HG02763 (cell line): ENCODE measurements at regions not wholly inside any gene's neighbourhood (a gene's known extent, or its start where the extent isn't known, plus 50 kb on each side); places are given as distances from the start of the nearest gene placed in this dataset.

Source experiments
- ATAC-seq: cut with Tn5 transposase; IDR thresholded peaks from one replicate; pipeline ENCODE4 v1.9.1; 2021; ENCODE audit warnings: mild to moderate bottlenecking, moderate library complexity; ENCODE audit not compliant: unreplicated experiment

DNA sequence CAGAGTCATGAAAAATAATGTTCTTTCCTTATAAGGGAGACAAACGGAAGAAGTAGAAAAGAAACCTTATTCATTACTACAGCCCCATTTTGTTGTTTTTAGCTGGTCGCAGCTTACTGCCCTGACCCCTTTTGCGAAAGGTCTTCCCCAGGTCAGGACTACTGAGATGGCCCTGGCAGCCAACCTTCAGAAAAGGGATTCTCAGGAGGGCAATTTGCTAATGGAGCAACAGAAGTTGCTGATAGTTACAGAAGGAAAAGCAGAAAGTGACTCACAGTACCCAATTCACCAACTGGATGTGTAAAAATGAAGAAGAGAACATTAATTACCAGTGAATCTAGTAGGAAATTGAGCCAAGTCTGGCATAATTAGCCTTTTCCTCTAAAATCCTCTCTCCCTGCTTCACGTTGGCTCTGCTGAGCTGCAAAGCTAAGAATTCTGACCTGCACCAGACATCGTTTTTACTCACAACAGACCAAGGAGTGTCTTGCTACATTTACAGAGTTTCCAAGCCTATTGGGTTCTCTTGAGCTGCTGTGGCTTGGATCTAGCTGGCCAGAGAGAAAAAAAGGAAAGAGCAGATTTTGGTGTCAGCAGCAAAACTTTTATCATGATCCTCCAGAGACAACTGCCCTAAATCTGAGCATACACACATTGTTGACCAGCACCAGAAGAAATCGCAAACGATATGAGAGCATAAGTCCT is 499.9 kb upstream of the FZD8 start:
- ATAC-seq = no peak

DNA sequence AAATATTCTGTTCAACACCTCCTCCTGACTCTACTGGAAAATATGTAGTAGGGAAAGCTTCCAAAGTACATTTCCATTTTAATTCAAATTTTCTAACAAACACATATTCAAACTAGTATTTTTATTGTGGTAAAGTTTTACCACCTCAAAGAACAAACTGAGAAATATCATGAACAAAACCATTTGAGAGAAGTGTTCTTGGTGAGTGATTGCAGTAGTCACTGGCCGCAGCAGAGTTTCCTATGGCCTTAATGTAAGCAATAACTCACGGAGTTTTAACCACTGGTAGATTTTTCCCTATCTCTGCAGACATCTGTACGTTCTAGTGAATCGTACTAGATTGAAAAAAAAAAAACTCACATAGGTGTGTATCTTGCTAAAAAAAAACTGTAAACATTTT is 487.0 kb upstream of the FZD8 start:
- no peak for ATAC-seq

DNA sequence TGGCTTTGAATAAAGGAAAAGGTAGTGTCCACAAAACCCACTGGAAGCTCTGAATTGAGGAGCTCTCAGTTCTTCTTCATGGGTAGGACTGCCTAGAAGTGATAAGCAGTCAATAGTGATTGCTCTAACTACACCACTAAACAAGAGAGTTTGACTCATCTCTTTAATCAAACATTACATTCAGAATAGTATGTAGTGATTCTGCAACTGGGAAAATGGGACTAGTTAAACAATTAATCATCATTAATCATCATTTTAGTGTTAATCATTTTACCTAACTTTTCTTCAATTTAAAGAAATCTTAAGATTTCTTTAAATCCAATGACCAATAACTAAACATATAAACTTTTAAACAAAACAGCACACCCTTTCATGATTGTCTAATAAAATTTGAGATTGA is 484.0 kb upstream of the FZD8 start:
- ATAC-seq = no peak

DNA sequence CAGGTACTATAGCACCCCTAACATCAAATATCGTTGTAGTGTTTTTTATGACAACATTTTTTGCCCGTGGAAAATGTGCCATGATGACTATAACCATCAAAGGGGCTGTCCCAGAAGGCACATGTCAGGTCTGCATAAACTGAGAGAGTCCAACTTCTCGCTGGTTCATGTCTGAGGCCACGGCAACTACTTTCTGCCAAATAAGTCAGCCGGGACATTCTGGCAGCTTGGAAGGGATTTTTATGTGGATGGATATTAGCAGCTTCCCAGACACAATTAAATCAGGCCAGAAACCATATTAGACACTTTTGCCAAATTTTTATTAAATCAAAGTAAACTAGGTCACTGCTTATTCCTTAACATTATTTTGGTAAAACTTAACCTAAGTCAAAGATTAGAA is 477.4 kb upstream of the FZD8 start:
- no peak for ATAC-seq

DNA sequence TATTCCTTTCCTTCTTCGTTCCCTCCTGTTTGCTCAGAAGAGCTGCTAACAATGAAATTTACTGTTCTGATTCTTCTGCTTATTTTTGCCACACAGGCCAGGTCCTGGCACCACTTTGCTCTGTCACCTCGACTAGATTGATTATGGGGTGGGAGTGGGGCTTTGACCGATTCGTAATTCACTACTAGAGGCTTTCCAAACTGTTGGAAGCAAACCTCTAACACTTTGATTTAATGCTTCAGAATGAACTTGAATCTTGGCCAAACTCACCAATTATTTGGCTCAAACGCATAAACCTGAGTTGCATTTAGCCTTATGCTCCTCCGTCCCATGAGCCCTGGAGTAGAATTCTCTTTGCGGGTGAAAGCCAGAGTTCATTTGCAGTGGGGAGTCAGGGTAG is 476.2 kb upstream of the FZD8 start:
- no peak for ATAC-seq

DNA sequence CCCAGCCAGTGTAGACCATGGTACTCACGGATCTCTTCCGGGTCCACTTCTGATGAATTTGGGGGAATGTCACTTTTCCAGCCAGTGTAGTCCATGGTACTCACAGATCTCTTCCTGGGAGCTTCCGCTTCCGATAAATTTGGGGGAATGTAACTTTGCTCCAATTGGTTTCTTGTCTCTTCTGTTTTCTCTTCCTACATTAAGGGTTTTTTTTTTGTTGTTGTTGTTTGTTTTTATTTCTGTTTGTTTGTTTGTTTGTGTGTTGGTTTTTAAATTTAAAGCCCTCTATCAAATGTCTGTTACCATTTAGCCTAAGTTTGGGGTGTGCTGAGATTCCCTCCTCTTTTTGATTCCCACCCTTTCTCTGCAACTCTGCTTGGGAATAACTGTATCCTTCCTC is 475.8 kb upstream of the FZD8 start:
- no peak for ATAC-seq

DNA sequence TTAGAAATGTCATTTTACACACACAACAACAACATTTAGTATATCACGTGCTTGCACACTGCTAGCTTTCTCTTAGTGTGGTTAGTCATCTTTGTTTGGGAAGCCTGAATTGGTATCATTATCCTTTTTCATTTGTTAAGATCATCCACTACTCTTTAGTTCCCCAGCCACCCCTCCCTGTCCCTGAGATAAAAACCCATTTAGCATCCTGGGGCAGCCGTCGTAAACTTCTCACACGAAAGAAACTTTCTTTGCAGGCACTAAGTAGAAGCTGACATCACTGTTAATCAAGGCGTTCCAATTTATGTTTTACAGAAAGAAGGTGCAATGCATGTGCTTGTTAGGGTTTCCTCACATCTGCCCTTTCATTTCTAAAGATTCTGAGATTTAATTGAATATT is 475.1 kb upstream of the FZD8 start:
- ATAC-seq = no peak

DNA sequence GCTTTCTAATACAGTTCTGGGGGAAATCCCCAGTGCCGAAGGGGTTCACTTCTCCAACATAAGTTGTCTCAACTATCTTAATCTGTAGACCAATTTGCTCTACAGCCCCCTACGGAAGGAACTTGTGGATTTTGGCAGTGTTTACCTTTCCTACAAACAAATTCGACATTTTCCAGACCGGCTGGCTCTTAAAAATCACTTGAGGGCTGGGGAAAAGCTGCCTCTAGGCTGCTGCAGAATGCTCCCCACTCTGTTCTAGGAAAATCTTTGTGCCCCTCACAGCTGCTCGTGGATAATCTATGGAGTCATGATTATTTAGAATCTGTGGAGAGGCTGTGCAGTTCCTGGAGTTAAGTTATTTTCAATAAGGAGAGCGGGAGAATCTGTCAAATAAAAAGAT is 474.6 kb upstream of the FZD8 start:
- ATAC-seq = no peak

DNA sequence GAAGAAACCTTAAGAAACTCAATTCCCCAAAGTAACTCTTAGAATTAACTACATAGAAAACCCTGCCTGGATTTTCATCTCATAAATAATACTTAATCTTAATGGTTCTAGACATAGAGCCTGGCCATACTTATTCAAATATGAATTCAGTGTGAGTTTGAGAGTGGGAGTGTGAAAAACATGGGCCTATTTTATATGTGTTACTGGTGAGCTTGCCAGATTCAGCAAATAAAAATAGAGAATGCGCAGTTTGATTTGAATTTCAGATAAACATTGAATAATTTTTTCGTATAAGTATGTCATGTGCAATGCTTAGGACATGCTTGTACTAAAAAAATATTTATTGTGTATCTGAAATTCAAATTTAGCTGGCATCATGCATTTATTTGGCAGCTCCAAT is 473.9 kb upstream of the FZD8 start:
- no peak for ATAC-seq

DNA sequence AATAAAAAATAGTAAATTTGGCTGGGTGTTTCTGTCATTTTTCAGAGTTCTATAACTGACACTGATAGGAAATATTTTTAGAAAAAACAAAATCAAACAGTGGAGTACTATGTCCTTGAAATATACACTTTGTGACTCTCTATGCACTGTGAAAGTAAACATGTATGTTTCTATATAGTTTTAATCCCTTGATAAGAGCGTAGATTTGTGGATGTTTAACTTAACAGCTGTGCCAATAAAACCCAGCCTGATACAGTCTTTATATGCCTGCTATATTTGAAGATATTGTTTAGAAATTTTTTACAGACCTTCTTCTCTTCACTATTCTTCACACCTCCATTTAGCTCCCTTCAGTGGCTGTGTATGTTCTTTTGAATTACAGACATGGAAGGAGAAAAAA is 473.3 kb upstream of the FZD8 start:
- no peak for ATAC-seq

DNA sequence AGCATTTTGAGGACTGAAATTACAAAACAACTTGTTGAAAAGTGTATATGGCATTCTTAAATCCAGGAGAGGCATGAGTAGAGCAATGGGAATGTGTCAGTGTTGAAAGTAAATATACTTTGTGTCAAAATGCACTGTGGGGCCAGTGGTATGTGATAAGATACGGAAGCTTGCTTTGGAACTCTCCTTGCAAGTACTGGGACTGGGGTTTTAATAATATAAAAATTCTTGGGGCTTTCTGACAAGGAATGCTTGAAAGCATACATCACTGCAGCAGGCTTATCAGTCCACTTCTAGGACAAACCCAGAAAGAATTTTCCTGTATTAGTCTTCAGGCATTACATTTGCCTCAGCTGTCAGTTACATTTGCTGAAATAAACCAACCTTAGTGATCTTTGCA is 472.8 kb upstream of the FZD8 start:
- ATAC-seq = no peak

DNA sequence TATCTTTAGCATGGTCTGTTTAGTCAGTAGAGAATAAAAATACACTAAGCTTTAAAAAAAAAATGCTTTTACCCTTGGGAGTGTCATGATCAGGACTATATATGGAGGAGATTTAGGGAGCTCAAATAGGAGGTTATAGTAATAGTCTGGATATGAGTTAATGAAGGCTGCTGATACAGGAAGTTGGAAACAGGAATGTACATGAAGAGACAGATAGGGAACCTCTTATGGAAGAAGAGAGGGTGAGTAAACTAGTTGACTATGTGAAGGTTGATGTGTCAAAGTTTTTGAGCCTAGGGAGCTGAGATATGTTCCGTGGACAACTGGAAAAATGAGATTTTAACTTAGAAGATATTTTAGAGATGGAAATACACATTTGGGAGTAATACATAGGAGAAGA is 472.0 kb upstream of the FZD8 start:
- ATAC-seq = no peak

DNA sequence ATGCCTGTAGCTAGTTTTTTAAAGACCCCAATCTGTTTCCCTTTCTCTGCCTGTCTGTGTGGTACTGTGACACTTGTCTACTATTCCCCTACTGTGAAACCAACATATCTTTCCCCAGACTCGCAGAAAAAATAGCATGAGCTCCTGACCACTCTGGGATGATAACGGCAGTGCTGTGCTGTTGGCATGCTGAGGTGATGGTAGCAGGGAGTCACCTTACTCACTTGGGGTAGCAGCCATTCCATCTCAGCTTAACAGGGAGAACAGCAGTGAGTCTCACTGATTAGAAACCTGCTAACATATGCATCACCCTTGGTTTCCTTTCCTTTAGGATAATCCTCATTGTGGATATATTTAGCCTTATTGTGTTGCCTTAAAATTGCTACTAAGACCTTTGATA is 469.6 kb upstream of the FZD8 start:
- no peak for ATAC-seq

DNA sequence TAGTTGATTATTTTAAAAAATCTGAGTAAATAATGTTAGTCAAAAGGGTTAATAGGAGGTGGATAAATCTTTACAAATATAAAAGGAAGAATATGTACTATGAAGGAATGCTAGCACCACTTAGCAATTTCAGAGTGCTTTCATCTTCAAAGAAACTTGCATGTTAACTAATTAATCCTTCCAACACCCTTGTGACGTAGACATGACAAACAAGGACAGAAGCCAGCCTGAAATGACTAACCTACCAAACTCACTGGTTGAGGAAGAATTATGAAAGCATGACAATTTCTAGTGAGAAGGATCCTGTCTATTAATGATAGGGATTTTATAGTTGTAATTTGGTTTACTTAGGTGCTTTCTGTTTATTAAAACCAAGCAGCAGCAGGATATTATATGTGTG is 468.0 kb upstream of the FZD8 start:
- ATAC-seq = no peak

DNA sequence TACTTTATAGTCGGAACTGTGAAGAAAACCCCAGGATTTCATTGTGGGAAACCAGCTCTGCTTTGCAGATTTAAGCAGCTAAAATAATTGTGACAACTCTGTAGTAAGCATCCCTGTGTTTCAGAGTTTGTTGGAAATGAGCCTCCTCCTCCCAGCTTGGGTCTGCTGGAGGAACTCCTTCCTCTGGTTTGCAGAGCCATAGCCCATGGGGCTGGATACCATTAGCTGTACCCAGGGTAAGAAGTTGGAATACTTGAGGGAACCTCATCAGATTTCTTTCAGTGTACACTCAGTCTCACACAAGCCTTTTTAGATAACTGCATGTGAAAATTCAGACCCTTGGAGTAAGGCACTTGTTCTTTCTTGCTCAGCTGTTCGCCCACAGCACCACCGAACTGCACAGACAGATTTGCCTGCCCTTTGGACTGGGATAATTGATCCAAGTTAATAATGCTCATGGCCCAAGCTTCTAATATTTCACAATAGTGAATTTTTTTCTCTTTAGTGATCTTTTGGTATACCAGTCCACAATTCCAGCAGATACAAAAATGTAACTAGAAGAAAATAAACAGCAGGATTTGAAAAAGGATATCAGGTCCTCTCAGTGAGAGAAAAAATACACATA is 467.4 kb upstream of the FZD8 start:
- ATAC-seq = no peak

DNA sequence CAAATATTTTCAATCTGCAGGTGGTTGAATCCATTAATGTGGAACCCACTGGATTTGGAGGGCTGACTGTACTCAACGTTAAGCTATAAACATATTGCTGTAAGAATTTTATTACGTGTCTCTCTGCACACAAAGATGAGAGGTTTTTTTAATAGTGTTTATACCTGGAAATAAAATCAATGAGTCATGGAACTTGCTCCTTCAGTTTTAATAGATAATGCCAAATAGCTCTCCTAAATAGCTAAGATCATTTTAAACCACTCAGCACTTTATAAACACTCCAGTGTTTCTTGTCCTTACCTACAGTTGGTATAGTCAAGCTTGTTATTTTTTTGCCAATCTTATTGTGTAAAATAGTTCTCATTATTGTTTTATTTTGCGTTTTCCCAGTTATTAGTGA is 455.6 kb upstream of the FZD8 start:
- ATAC-seq = no peak

DNA sequence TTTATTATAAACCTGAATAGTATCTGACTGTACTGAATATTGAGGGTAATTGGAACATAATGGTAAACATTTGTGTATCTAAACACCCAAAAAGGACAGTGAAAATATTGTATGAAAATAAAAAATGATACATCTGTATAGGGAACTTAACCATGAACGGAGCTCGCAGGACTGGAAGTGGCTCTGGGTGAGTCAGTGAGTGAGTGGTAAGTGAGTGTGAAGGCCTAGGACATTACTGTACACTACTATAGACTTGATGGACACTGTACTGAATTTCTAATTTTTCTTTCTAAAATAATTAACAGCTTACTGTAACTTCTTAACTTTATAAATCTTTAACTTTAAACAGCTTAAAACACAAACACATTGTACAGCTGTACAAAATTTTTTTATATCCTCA is 454.5 kb upstream of the FZD8 start:
- ATAC-seq = no peak

DNA sequence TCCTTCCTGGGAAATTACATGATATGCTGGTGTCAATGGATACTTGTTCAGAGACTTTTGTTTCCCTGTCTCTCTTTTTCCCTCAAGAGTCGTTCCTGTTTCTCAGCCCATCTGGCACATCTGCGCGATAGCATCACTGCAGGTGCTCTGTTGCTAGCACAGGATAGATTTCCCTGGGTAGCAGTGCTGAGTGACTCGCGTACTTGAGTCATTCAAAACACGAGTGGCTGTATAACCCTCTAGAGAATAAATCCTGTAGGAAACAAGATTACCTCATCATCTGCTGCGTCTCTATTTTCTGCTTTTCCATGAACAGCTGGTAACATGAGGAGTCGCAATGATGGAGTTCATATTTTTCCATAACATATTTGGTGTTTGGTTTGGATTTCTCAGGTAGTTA is 452.0 kb upstream of the FZD8 start:
- ATAC-seq = no peak

DNA sequence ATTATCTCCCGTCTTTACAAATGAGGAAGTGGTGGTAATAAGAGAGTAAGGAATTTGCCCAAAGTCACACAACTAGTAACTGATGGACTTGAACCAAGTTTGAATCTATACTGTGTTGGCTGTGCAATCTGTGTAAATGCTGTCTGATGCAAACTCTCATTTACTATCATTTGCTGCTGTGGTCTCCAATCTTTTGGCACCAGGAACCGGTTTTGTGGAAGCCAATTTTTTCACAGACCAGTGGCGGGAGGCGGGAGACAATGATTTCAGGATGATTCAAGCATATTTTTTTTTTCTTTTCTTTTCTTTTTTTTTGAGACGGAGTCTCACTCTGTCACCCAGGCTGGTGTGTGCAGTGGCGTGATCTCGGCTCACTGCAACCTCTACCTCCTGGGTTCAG is 450.0 kb upstream of the FZD8 start:
- no peak for ATAC-seq

DNA sequence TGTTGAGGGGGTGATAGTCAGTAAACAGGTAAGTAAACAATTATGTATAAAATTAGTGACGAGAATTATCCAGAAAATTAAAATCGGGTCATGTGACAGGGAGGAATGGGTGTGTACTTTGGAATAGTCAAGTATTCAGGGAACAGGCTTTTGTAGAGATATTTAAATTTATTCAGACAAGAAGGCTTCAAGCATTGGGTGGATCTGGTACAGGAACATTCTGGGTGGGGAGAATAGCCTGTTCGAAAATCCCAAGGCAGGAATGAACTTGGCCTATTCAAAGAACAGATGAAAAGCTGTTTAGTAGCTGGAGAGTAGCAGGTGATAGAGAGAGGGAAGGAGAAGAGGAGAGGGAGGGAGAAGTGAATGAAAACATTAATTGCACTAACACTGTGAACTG is 448.9 kb upstream of the FZD8 start:
- no peak for ATAC-seq

DNA sequence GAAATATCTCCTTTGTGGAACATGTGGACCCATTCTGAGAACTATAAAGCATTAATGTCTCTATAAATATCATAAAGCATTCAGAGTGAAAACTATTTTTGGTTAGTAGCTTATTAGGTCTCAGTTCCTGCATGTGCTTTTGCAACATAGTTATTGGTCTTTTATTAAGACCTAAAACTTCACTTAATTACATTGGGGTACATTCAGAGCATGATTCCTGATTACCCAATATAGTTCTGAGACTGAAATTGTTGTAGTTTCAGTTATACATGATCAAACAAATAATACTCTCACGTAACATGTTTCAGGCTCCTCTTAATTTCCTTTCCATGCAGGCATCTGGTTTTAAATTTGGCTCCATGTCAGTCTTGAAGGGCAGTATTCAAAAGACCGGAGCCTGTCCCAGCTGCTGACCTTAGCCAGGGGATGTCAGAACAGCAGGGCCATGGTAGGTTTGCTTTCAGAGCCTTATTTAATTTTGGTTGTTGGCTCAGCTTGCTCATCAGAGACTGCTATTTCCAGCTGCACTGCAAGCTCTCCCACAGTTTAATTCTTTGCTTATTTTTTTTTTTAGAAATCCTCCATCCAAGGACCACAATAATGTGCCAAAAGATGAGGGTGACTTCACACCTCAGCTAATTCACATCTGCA is 447.8 kb upstream of the FZD8 start:
- no peak for ATAC-seq
